Superior temporal gyrus (tissue), 1 donor: ENCODE measurements at regions not wholly inside any gene's neighbourhood (a gene's known extent, or its start where the extent isn't known, plus 50 kb on each side); places are given as distances from the start of the nearest gene placed in this dataset.
"Not testable (repeated sequence)": the region's sequence is repeated elsewhere in the genome, so short reads cannot be mapped to it uniquely, and the experiment has no call there.

Experiments used
- DNase-seq: peaks from one replicate; pipeline ENCODE4 v3.0.0-alpha.2; 2016; ENCODE audit errors: extremely low spot score

- DNase-seq = no peak
Observed at GRCh38 chr9:34907044-34907443, 51.0 kb upstream of the PHF24 start.

GRCh38 chr9:34899535-34900158 is 58.4 kb upstream of the PHF24 start:
- DNase-seq = peak; percentile 97

GRCh38 chr9:34898846-34899245 is 59.2 kb upstream of the PHF24 start:
- DNase-seq = peak; percentile 91

GRCh38 chr9:34896112-34896511 is 62.0 kb upstream of the PHF24 start:
- DNase-seq = no peak

- no peak for DNase-seq
Observed at GRCh38 chr9:34892886-34893285, 65.2 kb upstream of the PHF24 start.

- no peak for DNase-seq
Observed at GRCh38 chr9:34891386-34891785, 66.7 kb upstream of the PHF24 start.

GRCh38 chr9:34887841-34888240 is 70.2 kb upstream of the PHF24 start:
- no peak for DNase-seq

- no peak for DNase-seq
Observed at GRCh38 chr9:34884747-34885189, 73.3 kb upstream of the PHF24 start.

GRCh38 chr9:34876096-34876495 is 82.0 kb upstream of the PHF24 start:
- no peak for DNase-seq

GRCh38 chr9:34869390-34869789 is 88.7 kb upstream of the PHF24 start:
- peak; percentile 9 for DNase-seq

- no peak for DNase-seq
Observed at GRCh38 chr9:34866614-34867013, 91.5 kb upstream of the PHF24 start.

GRCh38 chr9:34863426-34863825 is 94.7 kb upstream of the PHF24 start:
- DNase-seq = no peak

- no peak for DNase-seq
Observed at GRCh38 chr9:34862836-34863235, 95.2 kb upstream of the PHF24 start.

- DNase-seq = peak; percentile 9
Observed at GRCh38 chr9:34862043-34862442, 96.0 kb upstream of the PHF24 start.

- not testable (repeated sequence) for DNase-seq
Observed at GRCh38 chr9:34855016-34855415, 103.1 kb upstream of the PHF24 start.

- no peak for DNase-seq
Observed at GRCh38 chr9:34830068-34830467, 120.1 kb upstream of the CCL21 start.

GRCh38 chr9:34826999-34827538 is 117.1 kb upstream of the CCL21 start:
- DNase-seq = no peak

- no peak for DNase-seq
Observed at GRCh38 chr9:34825775-34826174, 115.8 kb upstream of the CCL21 start.

- DNase-seq = no peak
Observed at GRCh38 chr9:34823778-34824177, 113.8 kb upstream of the CCL21 start.

GRCh38 chr9:34810187-34810524 is 100.2 kb upstream of the CCL21 start:
- DNase-seq = no peak

- DNase-seq = no peak
Observed at GRCh38 chr9:34809504-34810186, 99.7 kb upstream of the CCL21 start.

GRCh38 chr9:34802916-34803315 is 93.0 kb upstream of the CCL21 start:
- no peak for DNase-seq

- no peak for DNase-seq
Observed at GRCh38 chr9:34797367-34797766, 87.4 kb upstream of the CCL21 start.
